GM19455 (cell line): ENCODE measurements at regions not wholly inside any gene's neighbourhood (a gene's known extent, or its start where the extent isn't known, plus 50 kb on each side); places are given as distances from the start of the nearest gene placed in this dataset.

ENCODE experiments used
- ATAC-seq: cut with Tn5 transposase; IDR thresholded peaks from one replicate; pipeline ENCODE4 v1.9.1; 2021; ENCODE audit not compliant: unreplicated experiment

DNA sequence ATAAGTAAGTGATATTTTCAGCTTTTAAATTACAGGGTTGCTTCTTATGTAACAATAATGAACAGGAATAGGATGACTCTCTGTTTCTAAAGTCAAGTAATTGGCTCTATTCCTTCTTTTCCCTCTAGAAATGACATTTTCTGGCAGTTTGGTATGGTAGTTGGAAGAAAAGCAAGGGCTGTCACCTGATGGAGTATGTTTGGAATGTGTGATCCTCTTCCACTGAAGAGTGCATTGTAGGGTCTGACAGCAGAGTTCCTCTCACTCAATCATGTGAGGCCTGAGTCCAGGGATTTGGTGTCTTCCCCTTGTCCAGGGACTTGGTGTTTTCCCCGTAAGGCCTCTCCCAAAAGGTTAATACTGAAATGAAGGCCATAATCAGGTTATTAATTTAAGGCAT lies 233.8 kb upstream of the FBXL7 start:
- ATAC-seq, result no peak

DNA sequence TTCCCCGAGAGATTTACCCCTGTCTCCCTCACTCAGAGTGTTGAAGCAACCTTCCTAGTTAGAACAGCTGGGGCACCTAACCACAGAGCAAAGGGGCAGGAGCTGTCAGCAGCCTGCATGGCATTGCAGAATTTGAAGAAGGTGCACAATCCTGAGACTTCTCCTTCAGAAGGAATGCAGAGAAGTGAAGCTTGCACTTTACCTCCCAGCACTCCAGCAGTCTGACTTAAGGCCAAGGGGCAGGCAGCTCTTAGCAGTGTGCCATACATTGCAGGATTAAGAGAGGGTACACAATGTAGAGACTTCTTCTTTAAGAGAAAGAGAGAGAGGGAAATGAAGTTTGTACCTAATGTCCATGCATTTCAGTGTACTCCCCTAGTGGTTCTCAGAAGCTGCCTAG lies 236.0 kb upstream of the FBXL7 start:
- no peak for ATAC-seq

DNA sequence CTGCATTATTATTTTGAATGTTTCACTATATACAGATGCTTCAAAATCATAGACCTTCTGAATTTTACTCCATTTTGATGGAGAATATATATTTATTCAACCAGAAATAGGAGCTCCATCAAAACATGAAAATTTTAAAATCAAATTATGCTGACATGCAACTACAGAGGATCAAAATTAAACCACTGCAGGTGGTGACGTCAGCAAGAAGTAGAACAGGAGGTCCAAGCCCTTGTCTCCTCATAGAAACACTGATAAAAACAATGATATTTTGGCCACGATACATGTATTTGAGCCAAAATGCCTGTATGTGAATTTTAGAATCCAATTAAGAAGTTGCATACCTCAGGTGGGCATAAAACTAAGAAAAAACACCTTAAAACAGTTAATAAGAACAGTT lies 236.6 kb upstream of the FBXL7 start:
- no peak for ATAC-seq

DNA sequence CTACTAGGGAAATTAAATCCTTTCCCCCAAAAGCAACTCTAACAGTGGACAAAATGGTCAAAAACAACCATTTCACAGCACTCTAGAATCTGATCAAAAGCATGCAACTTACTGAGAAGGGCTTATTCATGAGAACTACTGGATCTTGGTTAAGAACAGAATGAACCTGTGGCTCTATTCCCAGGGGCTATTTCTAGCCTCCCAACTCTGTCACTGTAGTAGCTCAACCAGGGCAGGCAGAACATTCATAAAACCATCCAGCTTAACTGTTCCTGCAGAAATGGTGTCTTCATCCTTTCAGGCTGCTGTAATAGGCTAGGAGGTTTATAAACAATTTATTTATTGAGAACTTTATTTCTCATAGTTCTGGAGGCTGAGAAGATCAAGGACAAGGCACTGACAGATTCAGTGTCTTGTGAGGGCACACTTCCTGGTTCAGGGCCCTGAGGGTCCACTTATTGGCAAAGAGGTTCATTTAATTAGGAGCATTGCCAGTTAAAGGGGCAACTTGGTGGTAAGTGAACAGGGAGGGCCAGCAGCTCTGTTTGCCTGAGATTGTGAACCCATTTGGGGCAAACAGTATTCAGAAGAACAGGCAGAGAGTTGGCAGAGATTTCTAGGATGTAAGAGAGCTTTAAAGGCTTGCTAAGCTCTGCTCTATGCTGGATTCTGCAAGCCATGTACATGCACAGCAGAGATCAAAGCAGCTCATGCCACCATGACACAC lies 238.5 kb upstream of the FBXL7 start:
- no peak for ATAC-seq

DNA sequence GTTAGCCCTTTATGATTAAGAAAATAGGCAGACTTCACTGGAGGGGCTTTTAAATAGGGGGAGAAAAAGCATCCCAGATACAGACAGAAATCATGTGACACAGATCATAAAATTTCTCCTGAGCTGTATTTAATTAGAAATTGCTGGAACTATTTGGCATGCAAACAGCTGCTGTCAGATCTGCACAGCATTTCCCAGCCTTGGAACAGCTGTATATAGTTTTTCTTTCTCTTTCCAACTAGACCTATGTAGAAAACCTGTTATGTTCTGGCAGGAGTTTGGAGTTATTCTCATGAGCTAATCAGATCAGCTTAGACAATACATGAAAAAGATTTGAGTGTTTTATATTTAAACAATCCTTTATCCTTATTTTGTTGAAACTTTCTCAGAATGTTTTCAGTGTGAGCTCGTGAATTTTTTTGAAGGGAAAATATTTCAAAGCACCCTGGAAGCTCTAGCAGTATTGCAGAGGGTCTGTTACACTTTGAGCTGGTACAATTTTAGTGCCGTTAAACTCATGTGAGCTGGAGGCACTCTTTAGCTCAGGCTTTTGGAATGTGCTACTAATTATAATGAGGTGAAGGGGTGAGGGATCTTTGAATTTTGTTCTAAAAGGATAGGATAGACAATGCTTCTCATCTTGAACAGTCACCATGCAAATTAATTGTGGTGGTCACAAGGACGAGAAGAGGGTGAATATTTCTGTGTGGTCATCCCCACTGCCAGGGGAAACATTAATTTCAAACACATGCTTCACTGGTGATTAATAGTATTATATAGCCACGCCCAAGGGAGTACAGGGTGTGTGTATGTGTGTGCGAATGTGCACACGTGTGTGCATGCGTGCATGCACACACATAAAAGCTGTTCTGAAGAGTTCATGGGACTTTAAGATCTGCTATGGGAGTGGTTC lies 239.4 kb upstream of the FBXL7 start:
- no peak for ATAC-seq

DNA sequence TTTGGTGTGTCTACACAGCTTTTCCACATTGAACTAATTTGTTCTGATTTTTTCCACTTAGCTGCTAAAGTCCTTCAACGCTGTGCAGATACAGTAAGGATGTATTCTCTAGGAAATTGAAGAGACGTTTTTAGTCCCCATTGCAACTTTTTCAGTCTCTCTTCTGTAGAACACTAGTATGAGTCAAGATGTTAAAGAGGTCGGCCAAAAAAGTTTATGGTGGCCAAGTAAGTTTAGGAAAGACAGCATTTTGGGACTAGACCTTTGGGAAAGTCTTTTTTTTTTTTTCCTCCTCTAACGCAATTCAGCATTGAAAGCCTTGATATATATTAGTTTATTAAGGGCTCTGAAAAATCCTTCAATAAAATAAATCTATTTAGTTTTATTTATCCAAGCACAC lies 243.5 kb upstream of the FBXL7 start:
- ATAC-seq, result no peak

DNA sequence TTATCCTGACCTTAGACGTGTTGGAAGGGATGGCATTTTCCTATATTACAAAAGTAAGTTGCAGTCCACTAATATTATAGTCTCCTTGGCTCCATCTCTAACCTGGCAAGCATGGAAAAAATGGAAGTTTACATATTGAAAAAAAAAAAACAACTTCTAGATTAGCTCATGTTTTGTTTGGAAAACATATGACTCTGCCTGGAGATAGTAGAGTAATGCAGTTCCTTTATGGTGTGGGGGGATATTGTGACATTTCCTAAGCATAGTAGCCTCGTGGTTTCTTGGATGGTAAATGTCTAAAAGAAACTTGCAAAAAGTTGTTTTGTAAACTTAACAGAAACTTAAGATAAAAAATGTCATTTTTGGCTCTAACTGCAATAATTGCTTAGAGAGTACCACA lies 244.4 kb upstream of the FBXL7 start:
- no peak for ATAC-seq

GRCh38 chr5:15254607-15255006 lies 245.4 kb upstream of the FBXL7 start:
- no peak for ATAC-seq

GRCh38 chr5:15252331-15252730 lies 247.6 kb upstream of the FBXL7 start:
- no peak for ATAC-seq

DNA sequence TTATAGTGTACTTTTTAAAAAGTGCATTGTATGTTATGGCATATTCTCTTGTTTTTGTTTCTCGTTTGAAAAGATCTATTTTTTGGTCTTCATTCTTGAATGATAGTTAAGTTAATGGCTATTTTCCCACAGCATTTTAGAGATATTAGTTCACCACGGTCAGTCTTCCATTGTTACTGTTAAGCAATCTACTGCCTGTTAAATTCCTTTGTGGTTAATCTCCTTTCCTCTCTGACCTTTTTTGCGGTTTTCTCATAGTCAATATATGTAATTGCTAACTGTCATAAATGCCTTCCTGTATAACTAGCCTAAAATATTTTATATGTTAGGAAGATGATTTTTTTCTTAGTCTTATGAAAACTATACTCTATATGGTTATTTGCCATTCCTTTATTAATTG lies 250.8 kb upstream of the FBXL7 start:
- no peak for ATAC-seq

DNA sequence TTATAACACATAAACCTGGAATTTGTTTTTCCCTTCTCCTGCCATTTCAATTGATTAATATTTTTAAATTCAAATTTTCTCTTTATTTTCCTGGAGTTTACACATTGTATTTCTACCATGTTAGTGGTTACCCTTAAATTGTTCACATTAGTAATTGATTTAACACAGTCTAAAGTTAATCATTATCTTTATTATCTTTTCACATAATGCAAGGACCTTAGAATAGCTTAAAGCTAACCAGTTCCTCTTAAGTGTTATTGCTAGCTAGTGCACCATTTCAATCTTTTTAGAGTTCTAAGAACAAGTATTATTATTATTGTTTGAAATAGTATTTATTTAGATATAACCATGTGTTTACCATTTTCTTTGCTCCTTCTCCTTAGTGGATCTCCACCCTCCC lies 251.2 kb upstream of the FBXL7 start:
- ATAC-seq, result no peak

- ATAC-seq, result no peak
Observed at GRCh38 chr5:15245913-15246312, 254.1 kb upstream of the FBXL7 start.

DNA sequence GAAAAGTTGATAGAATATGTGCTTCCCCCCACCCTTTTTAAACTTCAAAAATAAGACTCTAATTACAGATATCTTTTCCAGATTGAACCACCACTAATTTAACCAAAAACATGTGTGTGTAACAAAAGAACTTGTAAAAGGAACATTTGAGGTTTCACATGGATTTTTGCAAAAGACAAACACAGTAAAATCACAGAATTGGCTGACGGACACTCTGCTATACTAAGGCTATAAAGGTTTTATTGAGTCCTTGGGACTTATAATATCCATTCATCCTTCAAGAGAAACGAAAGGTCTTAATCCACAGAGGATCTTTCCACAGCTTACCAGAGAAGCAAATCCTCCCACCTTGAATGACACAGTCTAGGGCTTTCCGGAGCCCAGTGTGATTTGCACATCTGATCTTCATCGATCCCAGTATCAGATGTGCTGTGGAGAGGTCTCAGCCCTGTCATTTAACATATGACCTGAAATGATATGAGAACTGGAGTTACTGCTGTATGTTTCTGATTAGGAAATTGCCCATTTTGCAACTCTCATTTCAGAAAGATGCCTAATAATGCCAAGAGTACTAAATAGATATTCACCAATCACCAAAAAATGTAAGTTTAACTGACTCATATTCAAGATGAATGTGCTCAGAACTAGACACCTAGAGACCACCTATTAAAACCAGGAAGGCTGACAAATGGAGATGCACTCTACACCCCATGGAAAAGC lies 256.5 kb upstream of the FBXL7 start:
- ATAC-seq, result no peak

- no peak for ATAC-seq
Observed at GRCh38 chr5:15241216-15241821, 258.7 kb upstream of the FBXL7 start.

- no peak for ATAC-seq
Observed at GRCh38 chr5:15238006-15238405, 262.0 kb upstream of the FBXL7 start.

GRCh38 chr5:15236911-15237508 lies 263.0 kb upstream of the FBXL7 start:
- no peak for ATAC-seq

- ATAC-seq, result no peak
Observed at GRCh38 chr5:15234911-15235310, 265.1 kb upstream of the FBXL7 start.

DNA sequence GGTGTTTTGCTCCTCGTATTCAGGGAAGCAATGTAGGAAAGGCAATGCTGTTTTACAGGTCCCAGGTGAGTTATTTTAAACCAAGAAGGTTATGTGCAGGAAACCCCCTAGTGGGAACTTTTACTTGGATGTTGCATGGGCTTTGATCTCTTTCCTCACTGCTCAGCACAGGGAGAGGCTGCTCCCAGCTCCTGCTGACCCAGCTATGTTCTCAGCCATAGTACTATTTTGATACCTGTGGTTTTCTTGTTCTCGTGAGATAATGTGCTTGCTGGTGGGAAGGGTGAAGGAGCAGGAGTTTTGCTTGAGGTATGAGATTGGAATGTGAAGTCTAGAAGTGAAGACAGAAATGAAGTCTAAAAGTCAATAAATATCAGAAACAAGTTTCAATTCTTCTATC lies 265.6 kb upstream of the FBXL7 start:
- no peak for ATAC-seq

DNA sequence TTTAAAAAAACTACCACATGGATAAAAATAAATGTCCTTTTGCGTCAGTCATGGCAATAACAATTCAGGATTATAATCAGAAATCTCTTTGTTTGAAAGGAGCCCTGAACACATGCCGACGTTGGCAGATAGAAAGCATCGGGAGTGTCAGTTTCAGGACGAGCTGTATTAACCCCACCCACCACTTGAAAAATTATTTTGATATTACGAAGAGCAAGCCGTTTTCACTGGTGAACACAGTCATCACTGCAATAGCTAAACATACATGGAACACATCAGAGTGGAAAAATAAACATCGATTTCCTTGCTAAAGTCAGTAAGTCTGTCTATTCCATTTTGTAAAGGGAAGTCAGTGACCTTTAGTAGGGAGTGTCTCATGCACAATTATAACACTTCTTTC lies 266.4 kb upstream of the FBXL7 start:
- ATAC-seq, result no peak

GRCh38 chr5:15222156-15222555 lies 277.8 kb upstream of the FBXL7 start:
- ATAC-seq, result no peak

DNA sequence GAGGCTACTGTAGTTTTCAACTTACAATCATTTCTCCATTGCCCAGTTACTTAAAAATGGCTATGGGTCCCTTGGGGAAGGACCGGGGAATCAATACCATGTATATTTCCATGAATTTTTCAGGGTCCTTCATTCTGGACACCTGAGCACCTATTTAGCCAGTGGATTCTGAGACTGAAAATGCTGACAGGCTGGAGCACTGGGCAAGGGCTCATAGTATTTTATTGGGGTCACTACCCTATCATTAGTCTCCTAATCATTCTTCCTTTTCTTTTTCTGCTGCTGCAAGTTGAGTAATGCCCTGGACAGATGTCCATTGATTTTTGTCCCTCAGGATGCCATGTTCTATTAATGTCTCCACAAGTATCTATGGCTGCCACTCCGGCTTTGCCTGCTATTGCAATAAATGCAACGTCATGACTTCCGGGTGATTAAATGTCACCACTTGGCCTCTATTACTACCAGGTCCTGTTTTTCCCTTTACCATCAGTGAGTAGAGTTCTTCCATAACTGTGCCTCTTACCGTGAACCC lies 279.3 kb upstream of the FBXL7 start:
- no peak for ATAC-seq
